ENCODE measurements at regions not wholly inside any gene's neighbourhood (a gene's known extent, or its start where the extent isn't known, plus 50 kb on each side); places are given as distances from the start of the nearest gene placed in this dataset.

- no peak for DNase-seq (ENCODE audit: low read depth, low spot score)
These were observed 1485.2 kb upstream of the PIK3C3 start for GRCh38 chr18:40469851-40470250.

DNA sequence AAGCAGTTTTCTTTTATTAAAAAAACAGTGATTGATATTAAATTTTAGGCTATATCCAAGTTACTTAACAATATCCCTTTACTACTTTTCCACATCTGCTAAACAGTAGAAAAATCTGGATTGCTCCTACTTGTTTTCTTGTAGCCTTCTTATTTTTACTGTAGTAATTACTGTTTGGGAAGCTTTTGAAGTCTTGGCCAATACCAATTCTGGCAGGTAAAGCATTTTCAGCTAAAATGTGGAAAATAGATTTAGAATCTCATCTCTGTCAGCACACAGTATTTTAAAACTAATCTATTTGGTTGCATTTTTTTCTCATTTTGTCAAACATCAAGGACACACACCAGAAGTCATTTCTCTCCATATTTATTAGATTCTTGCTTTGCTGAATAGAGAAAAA lies 1485.7 kb upstream of the PIK3C3 start:
- DNase-seq (ENCODE audit: low read depth, low spot score): no peak

- no peak for DNase-seq (ENCODE audit: low read depth, low spot score)
These were observed 1491.0 kb upstream of the PIK3C3 start for GRCh38 chr18:40464032-40464431.

DNA sequence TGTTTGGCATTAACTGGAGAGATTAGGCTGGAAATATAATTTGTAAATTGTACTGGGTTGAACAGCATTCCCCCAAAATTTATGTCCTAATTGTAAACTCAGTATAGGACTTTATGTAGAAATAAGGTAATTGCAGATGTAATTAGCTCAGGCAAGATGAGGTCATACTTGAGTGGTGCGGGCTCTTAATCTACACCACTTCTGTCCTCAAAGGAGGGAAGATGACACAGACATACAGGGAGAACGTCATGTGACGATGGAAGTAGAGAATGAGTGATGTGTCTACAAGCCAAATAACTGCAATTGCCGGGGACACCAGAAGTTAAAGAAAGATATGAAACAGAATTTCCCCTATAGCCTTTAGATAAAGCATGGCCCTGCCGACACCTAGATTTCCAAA lies 1501.1 kb upstream of the PIK3C3 start:
- DNase-seq (ENCODE audit: low read depth, low spot score): no peak

DNA sequence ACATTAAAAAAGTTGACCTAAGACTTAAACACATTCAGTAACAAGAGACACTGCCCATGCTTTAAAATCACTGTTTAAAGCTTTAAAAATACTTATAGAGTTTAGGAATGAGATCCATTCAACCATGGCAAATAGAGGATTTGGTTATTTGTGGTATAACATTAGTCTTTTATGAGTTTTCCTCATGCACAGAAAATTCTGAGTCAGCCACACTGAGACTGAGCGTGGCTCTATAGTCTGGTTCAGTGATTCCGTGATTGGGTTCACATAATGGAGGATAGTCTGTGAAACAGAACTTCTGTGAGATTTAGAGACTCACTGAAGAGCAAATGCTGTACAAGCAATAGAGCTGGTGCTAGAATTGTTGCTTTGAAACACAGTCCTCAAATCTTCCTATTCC lies 1502.4 kb upstream of the PIK3C3 start:
- no peak for DNase-seq (ENCODE audit: low read depth, low spot score)

DNA sequence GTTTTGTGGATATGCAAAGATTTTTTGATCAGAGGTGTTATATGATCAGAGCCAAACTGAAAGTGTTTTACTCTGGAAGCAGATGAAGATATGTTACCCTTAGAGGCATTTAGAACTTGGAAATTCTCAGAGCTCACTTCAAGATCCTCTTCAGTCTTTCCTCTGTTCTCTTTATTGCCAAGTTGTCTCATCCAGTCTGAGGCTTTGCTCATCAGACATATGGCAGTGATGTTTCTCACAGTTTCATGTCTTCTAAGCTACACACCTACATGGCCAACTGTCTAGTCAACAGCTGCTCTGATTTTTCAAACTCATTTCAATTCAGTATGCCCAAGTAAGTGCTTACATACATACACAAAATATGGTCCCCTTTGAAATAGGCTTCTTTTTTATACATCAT lies 1504.3 kb upstream of the PIK3C3 start:
- no peak for DNase-seq (ENCODE audit: low read depth, low spot score)

GRCh38 chr18:40447820-40448219 lies 1507.2 kb upstream of the PIK3C3 start:
- no peak for DNase-seq (ENCODE audit: low read depth, low spot score)

GRCh38 chr18:40440088-40440487 lies 1514.9 kb upstream of the PIK3C3 start:
- no peak for DNase-seq (ENCODE audit: low read depth, low spot score)

DNA sequence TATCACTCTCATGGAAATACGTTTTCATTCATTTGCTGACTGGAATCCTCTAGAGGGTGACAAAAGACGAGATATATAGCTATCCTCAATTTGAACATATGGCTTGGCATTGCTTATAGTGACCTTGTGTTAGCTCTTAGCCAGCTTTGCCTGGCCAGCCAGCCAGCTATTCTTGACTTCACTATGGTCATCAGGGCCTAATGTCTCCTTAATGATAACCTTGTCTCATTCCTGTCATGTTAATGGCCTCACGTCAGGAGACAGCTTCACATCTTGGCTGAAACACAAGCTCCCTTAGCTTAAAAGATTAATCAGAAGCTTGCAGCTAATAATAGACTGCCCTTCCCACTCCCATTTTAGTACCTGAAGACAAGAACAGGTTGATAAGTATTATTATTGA lies 1517.5 kb upstream of the PIK3C3 start:
- DNase-seq (ENCODE audit: low read depth, low spot score): no peak

DNA sequence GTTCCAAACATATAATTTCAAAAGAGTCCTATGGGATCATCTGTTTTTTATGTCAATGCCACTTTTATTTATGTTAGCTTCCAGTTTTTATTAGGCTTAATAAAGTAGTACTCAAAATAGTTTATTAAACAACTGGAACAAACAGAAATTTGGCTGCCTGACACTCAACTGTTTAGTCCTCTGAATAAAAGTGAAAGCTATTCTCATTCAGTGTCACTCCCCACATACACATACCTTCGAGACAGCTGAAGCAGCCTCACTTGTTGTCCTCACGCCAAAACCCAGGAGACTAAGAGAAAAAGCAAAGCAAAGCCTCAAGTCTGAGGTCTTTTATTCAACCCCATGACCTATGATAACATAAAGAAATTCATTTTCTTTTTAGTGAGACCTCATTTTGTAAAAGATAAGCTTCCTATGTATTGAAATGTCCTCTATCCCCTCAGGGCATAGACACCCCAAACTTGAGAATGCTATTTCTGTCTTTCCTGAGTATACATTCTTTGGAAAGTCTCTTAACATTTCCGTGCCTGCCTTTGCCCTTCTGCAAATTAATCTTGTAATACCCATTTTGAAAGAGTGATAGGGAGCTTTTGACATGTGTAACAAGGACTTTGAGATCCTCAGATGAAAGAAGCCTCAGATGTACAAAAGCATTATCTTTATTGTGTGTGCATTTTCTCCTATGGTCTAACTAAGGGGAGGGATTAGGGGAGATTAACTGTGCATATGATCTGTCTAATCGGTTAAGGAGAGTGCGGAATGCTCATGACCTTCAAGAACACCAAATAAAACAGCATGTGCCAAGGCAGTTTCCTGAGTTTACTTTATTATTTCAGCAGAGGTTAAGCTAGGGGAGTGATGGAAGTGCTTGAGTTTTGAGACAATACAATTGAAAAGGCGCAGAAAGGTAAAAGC lies 1523.7 kb upstream of the PIK3C3 start:
- DNase-seq (ENCODE audit: low read depth, low spot score): no peak

DNA sequence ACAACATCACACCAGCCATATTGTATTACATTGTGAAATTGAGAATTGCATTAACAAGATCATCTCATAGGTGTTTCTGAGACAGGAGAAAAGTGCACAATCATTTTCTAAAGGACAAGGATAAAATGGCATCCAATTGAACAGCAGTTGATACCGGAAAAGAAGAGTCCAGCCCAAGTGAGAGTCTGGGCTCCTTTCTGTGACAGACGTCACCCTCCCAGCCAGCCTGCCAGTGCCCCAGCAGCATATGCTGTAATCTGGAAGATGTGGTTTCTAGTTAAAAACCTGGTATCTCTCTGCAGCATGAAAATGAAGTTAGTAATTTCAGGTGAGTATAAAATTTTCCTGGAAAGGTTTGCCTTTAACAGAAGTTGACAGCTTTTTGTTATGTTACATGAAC lies 1531.7 kb upstream of the PIK3C3 start:
- no peak for DNase-seq (ENCODE audit: low read depth, low spot score)

GRCh38 chr18:40420675-40421074 lies 1534.4 kb upstream of the PIK3C3 start:
- no peak for DNase-seq (ENCODE audit: low read depth, low spot score)

- DNase-seq (ENCODE audit: low read depth, low spot score): no peak
These were observed 1537.5 kb upstream of the PIK3C3 start for GRCh38 chr18:40417501-40417900.

DNA sequence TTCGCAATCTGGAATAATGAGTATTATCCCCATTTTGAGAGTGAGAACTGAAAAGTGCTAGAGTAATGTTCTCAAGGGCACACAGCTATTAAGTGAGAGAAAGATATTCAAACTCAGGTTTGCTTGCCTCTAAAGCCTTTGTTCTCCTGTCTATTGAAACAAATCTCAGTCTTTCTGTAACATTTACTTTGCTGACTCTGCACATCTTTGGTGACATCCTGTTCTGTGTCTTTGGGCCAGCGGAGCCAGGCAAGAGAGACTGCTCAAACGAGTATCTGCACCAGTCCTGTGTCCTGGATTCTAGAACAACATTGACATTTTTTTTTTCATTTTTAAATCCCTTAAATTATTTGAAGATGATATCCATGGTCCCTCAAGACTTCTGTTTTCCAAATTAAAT lies 1539.2 kb upstream of the PIK3C3 start:
- no peak for DNase-seq (ENCODE audit: low read depth, low spot score)

DNA sequence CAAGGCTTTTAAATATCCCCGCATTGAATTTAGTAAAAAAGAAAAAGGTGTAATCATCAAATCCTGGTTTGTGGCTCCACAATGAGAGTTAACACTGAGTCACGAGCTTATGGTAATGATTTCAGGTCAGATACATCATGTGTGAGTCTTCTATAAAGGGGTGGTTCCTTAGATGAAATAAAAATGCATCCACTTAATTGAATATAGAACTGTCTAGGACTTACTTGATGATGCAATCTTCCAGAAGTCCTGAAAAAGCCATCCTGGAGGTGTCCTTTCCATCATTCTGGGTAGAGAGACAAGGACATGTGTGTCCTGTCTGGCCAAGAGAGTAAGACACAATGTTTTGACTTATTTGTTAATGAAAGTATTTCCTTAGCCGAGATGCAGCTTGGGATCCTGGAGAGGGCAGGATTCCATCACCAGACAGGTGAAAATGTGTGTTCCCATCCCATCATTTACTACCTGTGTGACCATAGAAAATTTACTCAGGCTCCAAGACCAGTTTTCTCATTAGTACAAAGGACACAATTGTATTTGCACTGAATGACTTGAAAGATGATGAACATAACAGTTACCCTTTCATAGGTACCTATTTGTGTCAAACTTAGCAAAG lies 1539.8 kb upstream of the PIK3C3 start:
- no peak for DNase-seq (ENCODE audit: low read depth, low spot score)

GRCh38 chr18:40414155-40414754 lies 1540.8 kb upstream of the PIK3C3 start:
- no peak for DNase-seq (ENCODE audit: low read depth, low spot score)

DNA sequence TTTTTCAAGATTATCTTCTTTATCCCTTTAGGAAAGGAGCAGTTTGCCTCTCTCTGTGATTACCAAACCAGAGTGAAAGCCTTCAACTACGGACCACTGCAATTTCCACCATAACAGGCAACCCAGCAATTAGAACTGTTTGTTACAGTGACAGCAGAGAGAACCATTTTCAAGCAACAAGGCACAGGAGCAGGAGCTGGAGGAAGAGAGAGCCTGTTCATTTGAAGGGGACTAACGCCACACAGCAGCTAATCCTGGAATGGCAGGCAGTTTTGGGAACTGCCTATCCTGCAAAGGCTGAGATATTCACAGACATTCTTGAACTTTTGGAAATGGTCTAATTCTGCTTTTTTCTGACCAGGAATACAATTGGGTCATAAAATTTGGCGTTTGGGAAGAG lies 1541.9 kb upstream of the PIK3C3 start:
- no peak for DNase-seq (ENCODE audit: low read depth, low spot score)

DNA sequence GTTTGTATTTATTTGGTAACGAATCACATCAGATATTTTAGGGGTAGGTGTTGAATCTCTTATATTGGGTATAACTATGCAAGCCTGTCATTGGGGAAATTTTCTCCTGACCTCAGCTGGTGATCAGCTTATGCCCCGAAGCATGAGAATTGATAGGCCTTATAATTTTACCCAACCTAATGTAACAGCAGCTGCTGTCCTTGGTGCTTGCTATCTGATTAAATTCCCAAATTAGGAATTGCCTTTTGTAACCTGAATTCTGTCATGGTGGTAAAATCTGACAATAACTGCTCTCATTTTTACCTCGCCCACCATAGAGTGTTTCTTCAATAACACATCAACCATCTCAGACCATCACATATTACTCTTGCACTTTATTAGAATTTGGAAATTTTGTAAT lies 1542.6 kb upstream of the PIK3C3 start:
- no peak for DNase-seq (ENCODE audit: low read depth, low spot score)

- DNase-seq (ENCODE audit: low read depth, low spot score): no peak
These were observed 1547.1 kb upstream of the PIK3C3 start for GRCh38 chr18:40407909-40408308.

- no peak for DNase-seq (ENCODE audit: low read depth, low spot score)
These were observed 1550.8 kb upstream of the PIK3C3 start for GRCh38 chr18:40404284-40404683.

DNA sequence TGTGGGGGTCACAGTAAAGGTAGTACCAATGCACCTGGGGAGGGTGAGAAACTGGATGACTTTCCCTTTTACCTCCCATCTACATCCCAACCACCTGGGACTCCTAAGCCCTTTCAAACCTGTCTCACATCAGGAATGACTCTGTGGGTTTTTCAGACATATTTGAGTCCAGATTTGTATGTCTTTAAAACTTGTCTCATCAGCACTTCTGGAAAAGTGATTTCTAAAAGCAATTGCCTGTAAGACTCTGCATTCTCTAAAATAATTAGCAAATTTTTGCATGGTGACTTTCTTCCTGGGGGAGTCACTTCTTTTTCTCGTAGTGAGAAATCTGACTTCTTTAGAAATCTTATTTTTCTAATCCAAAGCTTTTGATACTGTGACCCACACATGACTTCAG lies 1553.0 kb upstream of the PIK3C3 start:
- DNase-seq (ENCODE audit: low read depth, low spot score): no peak

DNA sequence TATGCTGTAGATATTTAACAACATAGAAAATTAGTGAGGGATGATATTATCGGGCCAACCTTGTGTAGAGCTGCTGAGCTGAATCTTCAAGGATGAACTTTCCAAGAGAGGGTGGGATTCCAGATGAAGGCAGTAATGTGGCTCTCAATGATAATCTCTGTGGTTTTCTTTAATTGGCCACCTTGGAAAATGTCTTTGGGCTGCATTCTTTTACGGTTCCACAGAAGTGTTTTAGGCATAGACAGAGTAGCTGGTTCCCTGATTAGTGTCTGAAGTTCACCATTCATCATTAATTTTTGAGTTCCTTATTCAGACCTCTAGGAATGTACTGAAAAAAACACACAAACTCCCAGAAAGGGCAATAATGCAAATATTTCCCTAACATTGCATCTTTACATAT lies 1566.9 kb upstream of the PIK3C3 start:
- no peak for DNase-seq (ENCODE audit: low read depth, low spot score)
